ENCODE measurements at regions not wholly inside any gene's neighbourhood (a gene's known extent, or its start where the extent isn't known, plus 50 kb on each side); places are given as distances from the start of the nearest gene placed in this dataset.
"Not testable (repeated sequence)": the region's sequence is repeated elsewhere in the genome, so short reads cannot be mapped to it uniquely, and the experiment has no call there.

DNA sequence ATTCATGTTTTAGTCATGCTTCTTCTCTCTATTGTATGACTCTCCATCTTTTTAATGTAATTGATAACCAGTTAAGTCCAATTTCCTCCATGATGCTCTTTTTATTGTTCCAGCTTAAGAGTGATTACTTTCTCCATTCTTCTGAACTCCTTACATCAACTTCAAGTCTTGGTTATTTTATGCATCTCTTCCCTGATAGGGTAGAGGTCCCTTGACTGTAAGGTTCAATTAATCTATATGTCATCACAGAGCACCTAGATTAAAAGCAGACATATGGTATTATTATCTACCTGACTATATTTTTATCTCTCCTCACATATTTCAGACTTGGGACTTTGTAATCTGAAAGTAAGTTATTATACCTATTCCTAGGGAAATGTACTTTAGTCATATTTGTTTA, 853.1 kb downstream of the REEP3 start:
- intact Hi-C loops (cut with micrococcal nuclease) = no loop called here

- intact Hi-C loops (cut with micrococcal nuclease) = no loop called here
These were observed 855.0 kb downstream of the REEP3 start for GRCh38 chr10:64376167-64376566.

DNA sequence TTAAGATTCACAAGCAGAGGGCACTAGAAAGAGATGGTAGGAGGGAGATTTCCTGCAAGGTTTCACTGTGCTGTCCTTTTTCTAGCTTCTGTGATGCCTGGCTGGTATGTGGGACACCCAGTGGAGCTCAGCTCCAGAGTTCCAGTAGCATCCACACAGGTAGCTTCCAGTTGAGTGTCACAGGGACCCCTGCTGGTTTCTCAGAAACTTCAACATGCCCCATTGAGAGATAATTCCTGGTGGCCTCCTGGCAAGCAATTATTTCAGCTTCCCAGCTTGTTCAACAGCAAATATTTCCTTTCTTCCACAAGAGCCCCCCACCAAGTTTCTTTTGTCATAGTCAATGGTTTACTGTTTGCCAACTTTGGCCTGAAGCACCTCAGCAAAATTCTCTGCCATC, 858.7 kb downstream of the REEP3 start:
- intact Hi-C loops (cut with micrococcal nuclease) = no loop called here

DNA sequence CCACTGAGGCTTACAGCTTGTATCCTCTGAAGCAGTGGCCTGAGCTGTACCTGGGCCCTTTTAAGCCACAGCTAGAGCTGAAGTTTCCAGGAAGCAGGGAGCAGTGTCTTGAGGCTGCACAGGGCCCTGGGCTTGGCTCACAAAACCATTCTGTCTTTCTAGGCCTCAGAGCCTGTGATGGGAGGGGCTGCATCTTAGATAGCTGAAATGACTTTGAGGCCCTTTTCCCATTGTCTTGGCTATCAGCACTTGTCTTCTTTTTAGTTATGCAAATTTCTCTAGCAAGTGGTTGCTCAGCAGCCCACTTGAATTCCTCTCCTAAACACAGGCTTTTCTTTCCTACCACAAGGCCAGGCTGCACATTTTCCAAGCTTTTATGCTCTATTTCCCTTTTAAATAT, 864.2 kb downstream of the REEP3 start:
- intact Hi-C loops (cut with micrococcal nuclease) = no loop called here

DNA sequence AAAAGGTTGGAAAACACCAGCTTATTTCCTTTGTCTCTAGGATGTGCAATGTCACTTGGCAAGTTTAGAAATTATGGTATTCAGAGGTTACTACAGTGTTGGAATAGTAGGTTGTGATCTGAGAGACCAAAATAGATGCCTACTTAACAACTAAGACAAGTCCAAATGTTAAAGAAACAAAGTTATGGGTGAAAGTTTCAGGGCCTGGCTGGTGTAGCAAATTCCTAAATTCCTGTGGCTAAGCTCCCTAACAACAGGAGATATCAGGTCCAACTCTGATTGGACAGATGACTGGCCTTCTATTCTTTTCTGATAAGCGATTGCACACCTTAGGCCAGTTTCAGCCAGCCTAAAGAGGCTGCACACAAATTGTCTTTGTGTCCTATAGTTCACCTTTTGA, 873.5 kb downstream of the REEP3 start:
- intact Hi-C loops (cut with micrococcal nuclease) = no loop called here

DNA sequence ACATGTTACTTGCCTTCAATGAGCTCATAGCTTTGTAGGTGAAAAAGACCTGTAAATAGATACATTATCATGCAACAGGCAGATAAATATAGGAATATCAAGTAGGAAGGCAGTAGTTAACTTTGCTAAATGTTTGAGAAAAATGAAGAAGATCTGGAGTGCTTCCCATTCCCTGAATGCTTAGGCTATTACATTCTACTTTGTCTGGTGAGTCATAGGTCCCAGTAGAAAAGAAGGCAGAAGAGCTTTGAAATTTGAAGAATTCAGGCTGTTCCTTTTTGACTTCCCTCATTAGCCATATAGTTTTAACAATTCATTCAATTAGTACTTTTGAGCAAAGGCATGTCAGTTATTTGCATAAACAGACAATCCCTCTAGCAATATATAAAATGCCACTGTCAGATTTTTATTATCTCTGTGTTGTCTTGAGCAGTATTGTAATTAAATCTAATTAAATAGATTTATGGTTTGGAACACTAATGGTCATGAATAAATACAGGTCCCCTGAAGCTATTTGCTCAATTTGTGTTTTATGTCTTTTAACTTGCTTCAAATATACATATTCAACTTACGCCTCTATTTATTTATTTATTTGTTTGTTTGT, 875.0 kb downstream of the REEP3 start:
- intact Hi-C loops (cut with micrococcal nuclease) = no loop called here

DNA sequence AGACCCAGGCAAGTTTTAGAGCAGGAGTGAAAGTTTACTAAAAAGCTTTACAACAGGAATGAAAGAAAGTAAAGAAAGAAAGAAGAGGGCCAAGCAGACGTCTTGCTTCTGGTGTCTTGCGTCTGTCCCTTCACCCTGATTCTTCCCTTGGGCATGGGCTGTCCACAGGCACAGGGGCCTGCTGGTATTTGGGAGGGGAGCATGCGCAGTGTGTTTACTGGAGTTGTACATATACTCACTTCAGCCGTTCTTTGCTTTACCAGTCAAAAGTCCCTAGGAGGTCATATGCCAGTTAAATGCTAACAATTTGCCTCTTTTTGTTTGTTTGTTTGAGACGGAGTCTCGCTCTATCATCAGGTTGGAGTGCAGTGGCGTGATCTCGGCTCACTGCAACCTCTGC, 875.9 kb downstream of the REEP3 start:
- intact Hi-C loops (cut with micrococcal nuclease) = no loop called here

DNA sequence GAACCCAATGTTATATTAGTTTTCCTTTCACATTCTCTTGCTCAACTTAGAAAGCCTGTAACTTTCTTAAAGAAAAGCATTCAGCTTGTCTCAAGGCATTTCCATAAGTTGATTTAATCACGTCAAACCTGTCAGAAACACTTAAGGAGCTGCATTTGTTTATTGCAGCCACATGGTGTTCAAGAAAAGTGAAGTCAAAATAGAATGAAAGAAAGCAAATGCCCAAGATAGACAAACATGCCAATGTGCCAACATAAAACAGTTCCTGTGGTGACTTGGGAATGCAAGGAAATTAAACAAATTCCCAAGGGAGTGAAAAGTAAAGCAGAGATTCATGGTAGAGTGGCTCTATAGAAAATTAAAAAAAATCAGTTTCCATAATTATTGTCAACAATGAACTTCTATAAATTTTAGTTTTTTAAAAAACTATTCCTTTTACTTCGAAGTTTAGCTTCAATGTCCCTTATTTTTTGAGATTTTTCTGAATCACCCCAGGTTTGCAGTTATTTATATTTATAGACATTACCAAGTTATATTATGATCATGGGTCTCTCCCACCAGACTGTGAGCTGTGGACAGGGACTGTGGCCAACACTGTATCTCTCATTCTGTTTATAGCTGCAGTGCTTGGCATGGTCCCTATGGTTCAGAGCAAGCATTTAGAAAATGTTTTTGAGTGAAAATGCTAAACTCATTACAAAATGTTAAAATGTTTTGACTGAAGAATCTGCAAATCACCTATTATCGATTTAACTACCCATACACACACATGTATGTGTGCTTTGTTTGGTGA, 887.4 kb downstream of the REEP3 start:
- intact Hi-C loops (cut with micrococcal nuclease) = no loop called here

GRCh38 chr10:64409349-64409748, 888.1 kb downstream of the REEP3 start:
- intact Hi-C loops (cut with micrococcal nuclease) = no loop called here

GRCh38 chr10:64416011-64416410, 894.8 kb downstream of the REEP3 start:
- intact Hi-C loops (cut with micrococcal nuclease) = no loop called here

GRCh38 chr10:64419461-64419860, 898.3 kb downstream of the REEP3 start:
- intact Hi-C loops (cut with micrococcal nuclease) = no loop called here

DNA sequence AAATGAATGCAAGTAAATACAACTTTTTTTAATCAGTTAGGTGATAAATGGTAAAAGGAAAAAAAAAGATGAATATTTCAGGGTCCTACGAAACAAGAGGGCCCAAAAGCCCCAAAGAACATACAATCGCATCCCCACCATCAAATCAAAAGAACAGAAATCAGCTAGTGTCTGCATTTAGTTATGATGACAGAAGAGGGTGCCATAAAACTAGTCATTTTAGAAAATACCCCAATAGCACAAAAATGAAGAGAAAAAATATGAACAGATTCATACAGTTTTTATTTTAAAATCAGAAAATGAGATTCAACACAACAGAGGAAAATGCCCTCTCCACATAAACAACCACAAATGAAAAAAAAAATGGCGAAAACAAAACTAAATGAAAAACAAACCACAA, 905.5 kb downstream of the REEP3 start:
- intact Hi-C loops (cut with micrococcal nuclease) = no loop called here

GRCh38 chr10:64430690-64431323, 909.6 kb downstream of the REEP3 start:
- intact Hi-C loops (cut with micrococcal nuclease) = no loop called here

DNA sequence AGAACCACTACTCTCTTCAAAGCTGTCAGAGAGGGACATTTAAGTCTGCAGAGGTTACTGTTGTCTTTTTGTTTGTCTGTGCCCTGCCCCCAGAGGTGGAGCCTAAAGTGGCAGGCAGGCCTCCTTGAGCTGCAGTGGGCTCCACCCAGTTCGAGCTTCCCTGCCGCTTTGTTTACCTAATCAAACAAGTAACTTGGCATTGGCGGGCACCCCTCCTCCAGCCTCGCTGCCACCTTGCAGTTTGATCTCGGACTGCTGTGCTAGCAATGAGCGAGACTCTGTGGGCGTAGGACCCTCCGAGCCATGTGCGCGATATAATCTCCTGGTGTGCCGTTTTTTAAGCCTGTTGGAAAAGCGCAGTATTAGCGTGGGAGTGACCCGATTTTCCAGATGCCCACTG, 920.7 kb downstream of the REEP3 start:
- intact Hi-C loops (cut with micrococcal nuclease) = not testable (repeated sequence)

DNA sequence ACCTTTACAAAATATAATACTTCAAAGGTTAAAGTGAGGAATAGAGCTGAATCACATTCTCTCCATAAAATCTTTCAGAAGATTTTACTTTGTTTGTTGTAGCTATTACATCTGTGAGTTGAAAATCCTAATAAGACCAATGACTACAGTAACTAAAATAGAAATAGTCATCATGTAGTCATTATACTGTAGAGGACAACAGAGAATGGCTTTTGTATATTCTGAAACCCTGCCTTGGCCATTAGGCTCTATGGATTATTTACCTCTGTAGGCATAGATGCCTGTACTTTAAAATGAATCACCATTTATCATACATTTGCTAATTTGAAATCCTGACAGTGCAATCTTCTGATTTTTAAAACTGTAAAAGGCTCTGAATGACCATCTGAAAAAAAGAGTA, 923.0 kb downstream of the REEP3 start:
- intact Hi-C loops (cut with micrococcal nuclease) = no loop called here

DNA sequence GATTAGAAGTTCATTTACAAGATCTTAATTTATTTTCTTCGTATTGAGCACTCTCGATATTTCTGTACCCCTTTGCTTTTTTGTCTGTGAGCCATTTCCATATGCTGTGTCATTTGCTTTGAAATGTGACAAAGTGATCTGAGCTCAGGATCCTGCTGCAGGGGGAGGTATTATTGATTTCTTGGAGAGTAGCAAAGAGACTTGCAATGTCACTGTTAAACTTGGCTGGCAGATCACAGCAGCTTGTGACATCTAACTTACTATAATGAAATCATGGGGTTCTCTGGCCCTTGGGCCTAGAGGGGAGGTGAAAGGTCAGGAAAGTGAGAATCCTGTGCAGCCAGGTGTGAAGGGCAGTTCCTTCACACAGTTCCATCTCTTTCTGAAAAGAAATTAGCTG, 923.4 kb downstream of the REEP3 start:
- intact Hi-C loops (cut with micrococcal nuclease) = no loop called here

- intact Hi-C loops (cut with micrococcal nuclease) = no loop called here
These were observed 928.4 kb downstream of the REEP3 start for GRCh38 chr10:64449603-64450002.

DNA sequence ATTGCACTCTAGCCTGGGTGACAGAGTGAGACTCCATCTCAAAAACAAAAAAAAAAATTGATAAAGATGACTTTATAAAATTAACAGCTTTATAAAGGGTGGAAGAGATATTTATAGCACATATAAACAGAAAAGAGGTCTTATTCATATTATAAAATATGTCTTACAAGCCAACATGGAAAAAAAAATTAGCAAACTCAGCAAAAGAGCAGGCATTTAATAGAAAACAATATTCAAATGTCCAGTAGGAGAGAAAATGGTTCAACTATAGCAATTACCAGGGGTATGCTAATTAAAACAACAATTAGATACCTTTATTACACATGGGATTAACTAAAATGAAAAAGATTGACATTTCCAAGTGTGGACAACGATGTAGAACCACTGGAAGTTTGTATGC, 929.1 kb downstream of the REEP3 start:
- intact Hi-C loops (cut with micrococcal nuclease) = no loop called here

GRCh38 chr10:64454962-64455361, 933.8 kb downstream of the REEP3 start:
- intact Hi-C loops (cut with micrococcal nuclease) = no loop called here

DNA sequence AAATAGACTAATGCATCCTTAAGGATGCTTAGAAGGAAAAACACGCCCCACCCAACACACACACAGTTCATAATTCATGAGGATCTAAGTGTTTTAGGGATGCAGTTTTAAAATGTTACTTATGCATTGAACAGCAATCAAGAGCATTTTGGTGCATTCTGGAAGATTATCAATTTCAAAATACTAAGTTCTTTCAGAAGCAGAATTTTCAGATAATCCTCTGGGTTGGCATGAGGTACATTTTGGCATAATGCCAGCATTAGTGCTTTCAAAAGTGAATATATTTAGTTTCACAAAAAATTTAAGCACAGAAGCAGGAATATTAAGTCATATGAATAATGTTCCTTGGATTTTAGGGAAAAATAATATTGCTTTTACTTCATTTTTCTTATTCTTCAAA, 937.1 kb downstream of the REEP3 start:
- intact Hi-C loops (cut with micrococcal nuclease) = no loop called here

DNA sequence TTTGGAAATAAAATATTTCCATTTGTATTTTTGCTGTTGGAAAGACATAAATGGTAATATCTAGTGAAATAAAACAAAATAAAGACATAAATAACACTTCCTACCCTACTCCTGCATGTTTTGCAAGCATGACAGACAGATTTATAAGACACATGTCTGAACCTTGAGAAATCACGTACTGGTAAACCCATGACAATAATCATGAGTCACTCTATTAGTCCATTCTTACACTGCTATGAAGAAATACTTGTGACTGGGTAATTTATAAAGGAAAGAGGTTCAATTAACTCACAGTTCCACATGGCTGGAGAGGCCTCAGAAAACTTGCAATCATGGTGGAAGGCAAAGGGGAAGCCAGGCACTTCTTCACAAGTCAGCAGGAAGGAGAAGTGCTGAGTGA, 942.2 kb downstream of the REEP3 start:
- intact Hi-C loops (cut with micrococcal nuclease) = no loop called here

DNA sequence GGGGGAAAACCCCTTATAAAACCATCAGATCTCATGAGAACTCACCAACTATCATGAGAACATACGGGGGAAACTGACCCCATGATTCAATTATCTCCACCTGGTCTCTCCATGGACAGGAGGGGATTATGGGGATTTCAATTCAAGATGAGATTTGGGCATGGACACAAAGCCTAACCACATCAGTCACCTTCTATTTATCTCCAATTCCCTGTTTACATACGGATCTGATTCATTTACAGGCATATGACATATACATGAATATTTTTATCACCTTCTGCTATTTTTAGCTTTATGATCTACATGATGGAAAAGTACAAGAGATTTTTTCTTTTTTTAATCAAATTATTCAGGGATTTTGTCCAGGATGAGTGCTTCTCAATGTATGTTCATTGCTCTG, 944.5 kb downstream of the REEP3 start:
- intact Hi-C loops (cut with micrococcal nuclease) = no loop called here

- intact Hi-C loops (cut with micrococcal nuclease) = no loop called here
These were observed 947.0 kb downstream of the REEP3 start for GRCh38 chr10:64468219-64468618.
